ENCODE measurements at regions not wholly inside any gene's neighbourhood (a gene's known extent, or its start where the extent isn't known, plus 50 kb on each side); places are given as distances from the start of the nearest gene placed in this dataset.

DNA sequence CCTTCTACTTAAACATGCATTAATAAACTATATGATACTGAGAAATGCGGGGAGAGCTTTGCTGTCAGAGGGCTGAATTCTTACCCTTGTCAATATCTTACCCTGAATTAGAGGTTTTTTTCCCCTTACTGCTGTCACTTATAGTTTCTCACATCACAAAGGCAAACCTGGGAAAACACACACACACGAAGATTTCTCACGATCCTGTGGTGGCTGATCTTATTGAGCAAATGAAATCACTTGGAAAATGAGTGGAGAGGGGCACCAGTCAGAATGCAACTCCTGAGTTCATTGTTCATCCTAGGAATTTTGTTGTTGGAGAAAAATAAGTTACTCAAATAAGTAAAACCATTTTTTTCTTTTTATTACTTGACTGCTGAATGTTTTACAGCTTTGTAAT lies 673.6 kb downstream of the EDEM1 start:
- no peak overlapping the region for H3K4me3 ChIP-seq
- no peak for TF ChIP-seq CTCF (IDR thresholded peaks at IDR 0.05)
- DNase-seq (ENCODE audit: low spot score), result no peak
- H3K27ac ChIP-seq, result no peak overlapping the region

GRCh38 chr3:5874931-5875341 lies 687.4 kb downstream of the EDEM1 start:
- no peak for DNase-seq (ENCODE audit: low spot score)
- no peak overlapping the region for H3K4me3 ChIP-seq
- TF ChIP-seq CTCF (IDR thresholded peaks at IDR 0.05), result no peak
- H3K27ac ChIP-seq, result no peak overlapping the region

GRCh38 chr3:5888851-5889250 lies 701.3 kb downstream of the EDEM1 start:
- no peak overlapping the region for H3K27ac ChIP-seq
- DNase-seq (ENCODE audit: low spot score), result no peak
- H3K4me3 ChIP-seq, result no peak overlapping the region
- no peak for TF ChIP-seq CTCF (IDR thresholded peaks at IDR 0.05)

DNA sequence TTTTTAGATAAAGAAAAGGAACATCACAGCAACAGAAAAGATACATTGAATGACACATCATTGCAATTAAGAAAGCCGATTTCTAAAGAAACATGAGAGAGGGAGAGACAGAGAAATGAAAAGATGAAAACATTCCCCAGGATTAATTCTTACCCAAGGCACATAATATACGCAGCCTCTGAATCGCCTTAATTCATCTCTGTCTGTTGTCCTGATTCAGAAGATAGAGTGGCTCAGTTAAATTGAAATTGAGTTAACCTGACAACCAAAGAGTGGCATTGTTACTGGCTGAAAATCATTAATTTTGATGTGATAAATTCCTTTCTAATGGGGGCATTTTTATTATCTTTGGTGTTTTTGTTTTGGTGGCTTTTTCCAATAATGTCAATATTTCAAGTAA lies 701.9 kb downstream of the EDEM1 start:
- no peak for TF ChIP-seq CTCF (IDR thresholded peaks at IDR 0.05)
- no peak for DNase-seq (ENCODE audit: low spot score)
- Histone ChIP-seq H3K27ac (no peak overlapping the region), H3K4me3 (no peak overlapping the region)

GRCh38 chr3:5891711-5892110 lies 704.2 kb downstream of the EDEM1 start:
- H3K4me3 ChIP-seq, result no peak overlapping the region
- TF ChIP-seq CTCF (IDR thresholded peaks at IDR 0.05), result no peak
- no peak overlapping the region for H3K27ac ChIP-seq
- DNase-seq (ENCODE audit: low spot score), result no peak

DNA sequence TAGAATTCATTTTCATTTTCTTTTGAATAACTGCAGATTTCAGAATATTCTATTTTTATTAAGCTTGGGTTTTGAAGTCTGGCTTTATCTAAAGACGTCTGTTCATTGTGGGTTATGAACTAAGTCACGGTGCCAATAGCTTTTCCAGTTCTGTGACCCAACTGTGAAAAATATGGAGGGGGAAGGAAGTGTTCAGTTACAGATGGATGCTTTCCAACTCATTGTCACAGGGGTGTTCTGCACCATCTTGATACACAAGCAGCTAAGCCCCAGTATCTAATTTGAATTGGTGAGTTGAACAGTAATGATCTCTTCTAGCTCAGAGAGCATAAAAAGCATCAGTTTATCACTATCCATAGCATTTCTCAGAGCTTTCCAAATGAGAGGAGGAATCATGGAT lies 710.6 kb downstream of the EDEM1 start:
- DNase-seq (ENCODE audit: low spot score), result no peak
- no peak for TF ChIP-seq CTCF (IDR thresholded peaks at IDR 0.05)
- H3K4me3 ChIP-seq, result no peak overlapping the region
- H3K27ac ChIP-seq, result no peak overlapping the region

- no peak for TF ChIP-seq CTCF (IDR thresholded peaks at IDR 0.05)
- Histone ChIP-seq H3K27ac (no peak overlapping the region), H3K4me3 (no peak overlapping the region)
- no peak for DNase-seq (ENCODE audit: low spot score)
Measured at GRCh38 chr3:5899014-5899761, 711.7 kb downstream of the EDEM1 start.

Data from coronary artery (tissue), 2 donors.